ENCODE measurements at regions not wholly inside any gene's neighbourhood (a gene's known extent, or its start where the extent isn't known, plus 50 kb on each side); places are given as distances from the start of the nearest gene placed in this dataset.

- TF ChIP-seq FOXK2 (IDR thresholded peaks at IDR 0.05) (no peak), ARNT (IDR thresholded peaks at IDR 0.05) (no peak), FOXM1 (IDR thresholded peaks at IDR 0.05; ENCODE audit: borderline replicate concordance) (no peak), TARDBP (IDR thresholded peaks at IDR 0.05) (no peak), ELF4 (IDR thresholded peaks at IDR 0.05) (no peak), PKNOX1 (IDR thresholded peaks at IDR 0.05) (no peak), SP1 (IDR thresholded peaks at IDR 0.05) (no peak)
These were observed 156.3 kb downstream of the NDFIP2 start for GRCh38 chr13:79637133-79637763.
